Neural progenitor cell (in vitro differentiated cells): ENCODE measurements at regions not wholly inside any gene's neighbourhood (a gene's known extent, or its start where the extent isn't known, plus 50 kb on each side); places are given as distances from the start of the nearest gene placed in this dataset.

ENCODE experiments used
- DNase-seq: peaks from one replicate; pipeline ENCODE4 v3.0.0-alpha.2; 2016; ENCODE audit warnings: low spot score
- H2AFZ ChIP-seq: fragments of 200-600 bp; sonication (generic); replicated peaks from 2 replicates; pipeline ENCODE4 v1.6.1; 2016; ENCODE audit warnings: antibody characterized with exemption
- H3F3A ChIP-seq: fragments of 200-600 bp; sonication (generic); 2 replicates; pipeline ENCODE4 v1.6.1; 2016; ENCODE audit warnings: antibody characterized with exemption, low read depth
- H3K27ac ChIP-seq: fragments of 200-600 bp; sonication (generic); 2 replicates; pipeline ENCODE4 v1.5.1; 2016; ENCODE audit warnings: mild to moderate bottlenecking
- H3K27me3 ChIP-seq: fragments of 200-600 bp; sonication (generic); 2 replicates; pipeline ENCODE4 v1.6.1; 2016; ENCODE audit warnings: mild to moderate bottlenecking, moderate library complexity
- H3K36me3 ChIP-seq: fragments of 200-600 bp; sonication (generic); 2 replicates; pipeline ENCODE4 v1.5.1; 2016
- H3K4me1 ChIP-seq: fragments of 200-600 bp; sonication (generic); 2 replicates; pipeline ENCODE4 v1.6.1; 2016; ENCODE audit warnings: mixed run types
- H3K4me2 ChIP-seq: fragments of 200-600 bp; sonication (generic); 2 replicates; pipeline ENCODE4 v1.6.1; 2016
- H3K4me3 ChIP-seq: fragments of 200-600 bp; sonication (generic); 2 replicates; pipeline ENCODE4 v1.5.1; 2016
- H3K79me2 ChIP-seq: fragments of 200-600 bp; sonication (generic); 2 replicates; pipeline ENCODE4 v1.6.1; 2016; ENCODE audit warnings: low read depth
- H3K9ac ChIP-seq: fragments of 200-600 bp; sonication (generic); 2 replicates; pipeline ENCODE4 v1.6.1; 2016
- H3K9me3 ChIP-seq: fragments of 200-600 bp; sonication (generic); 2 replicates; pipeline ENCODE4 v1.5.1; 2016; ENCODE audit warnings: low read depth
- H4K20me1 ChIP-seq: fragments of 200-600 bp; sonication (generic); 2 replicates; pipeline ENCODE4 v1.6.1; 2016; ENCODE audit warnings: low read depth
- H3K27ac Mint-ChIP-seq: 3 replicates; pipeline ENCODE4 v1.8.0; 2021; ENCODE audit warnings: mixed read lengths
- H3K27me3 Mint-ChIP-seq: 2 replicates; pipeline ENCODE4 v1.8.0; 2022; ENCODE audit warnings: low read depth, mild to moderate bottlenecking, inconsistent platforms, moderate library complexity, mixed read lengths; ENCODE audit not compliant: insufficient read depth
- H3K36me3 Mint-ChIP-seq: 3 replicates; pipeline ENCODE4 v1.8.0; 2021; ENCODE audit warnings: mixed read lengths
- H3K4me1 Mint-ChIP-seq: 3 replicates; pipeline ENCODE4 v1.8.0; 2021; ENCODE audit warnings: mixed read lengths
- H3K4me3 Mint-ChIP-seq: 3 replicates; pipeline ENCODE4 v1.8.0; 2021; ENCODE audit warnings: mild to moderate bottlenecking, moderate library complexity, mixed read lengths
- H3K9me3 Mint-ChIP-seq: 3 replicates; pipeline ENCODE4 v1.8.0; 2020; ENCODE audit warnings: mixed read lengths
- CTCF ChIP-seq: fragments of 200-600 bp; sonication (generic); IDR thresholded peaks from 2 replicates; pipeline ENCODE4 v1.5.1; 2017; ENCODE audit warnings: antibody characterized with exemption, mild to moderate bottlenecking
- EZH2 ChIP-seq: fragments of 200-600 bp; sonication (generic); IDR thresholded peaks from 2 replicates; pipeline ENCODE4 v1.6.1; 2017; ENCODE audit warnings: antibody characterized with exemption, mild to moderate bottlenecking, moderate library complexity
- EZH2phosphoT487 ChIP-seq: fragments of 200-600 bp; sonication (generic); IDR thresholded peaks from 2 replicates; pipeline ENCODE4 v1.6.1; 2017; ENCODE audit warnings: antibody characterized with exemption

- no peaks in the 10 kb centered on the region for H3K27me3 Mint-ChIP-seq
- no peaks in the 10 kb centered on the region for H3K4me1 Mint-ChIP-seq
- H3K27ac ChIP-seq = no peak overlapping the region
- H3K9me3 Mint-ChIP-seq = no peaks in the 10 kb centered on the region
- peaks cover 8% of the 10 kb centered on the region for H3K36me3 Mint-ChIP-seq
- H3K4me3 Mint-ChIP-seq = no peak overlapping the region
- H3K27me3 ChIP-seq = no peaks in the 10 kb centered on the region
- H3K9me3 ChIP-seq = no peaks in the 10 kb centered on the region
- H4K20me1 ChIP-seq = no peaks in the 10 kb centered on the region
- H2AFZ ChIP-seq = no peak overlapping the region
- H3K27ac Mint-ChIP-seq = no peak overlapping the region
- peaks cover 9% of the 10 kb centered on the region for H3K4me1 ChIP-seq
- TF ChIP-seq EZH2phosphoT487 (no peak), EZH2 (no peak), CTCF (no peak)
- H3K9ac ChIP-seq = no peak overlapping the region
- H3F3A ChIP-seq = peaks cover 9% of the 10 kb centered on the region
- DNase-seq = no peak
- H3K4me2 ChIP-seq = no peak overlapping the region
- H3K79me2 ChIP-seq = no peaks in the 10 kb centered on the region
- H3K36me3 ChIP-seq = no peaks in the 10 kb centered on the region
- no peak overlapping the region for H3K4me3 ChIP-seq
Observed at GRCh38 chr9:95822583-95823431, 52.7 kb upstream of the ERCC6L2 start.

- TF ChIP-seq EZH2phosphoT487 (no peak), EZH2 (no peak), CTCF (no peak)
- no peak overlapping the region for H3K9ac ChIP-seq
- Mint-ChIP-seq H3K4me1 (no peaks in the 10 kb centered on the region), H3K27ac (no peak overlapping the region), H3K27me3 (peaks cover 2% of the 10 kb centered on the region), H3K9me3 (no peaks in the 10 kb centered on the region), H3K4me3 (no peak overlapping the region), H3K36me3 (peaks cover 9% of the 10 kb centered on the region)
- no peak overlapping the region for H2AFZ ChIP-seq
- no peak overlapping the region for H3K4me2 ChIP-seq
- H3K36me3 ChIP-seq = no peaks in the 10 kb centered on the region
- no peak overlapping the region for H3K27ac ChIP-seq
- no peak overlapping the region for H3K4me3 ChIP-seq
- H3K4me1 ChIP-seq = peaks cover 9% of the 10 kb centered on the region
- H3F3A ChIP-seq = peaks cover 9% of the 10 kb centered on the region
- no peaks in the 10 kb centered on the region for H3K9me3 ChIP-seq
- no peaks in the 10 kb centered on the region for H4K20me1 ChIP-seq
- no peak for DNase-seq
- no peaks in the 10 kb centered on the region for H3K79me2 ChIP-seq
- no peaks in the 10 kb centered on the region for H3K27me3 ChIP-seq
Observed at GRCh38 chr9:95822015-95822414, 53.5 kb upstream of the ERCC6L2 start.

- H3K4me1 ChIP-seq = peaks cover 9% of the 10 kb centered on the region
- DNase-seq = no peak
- TF ChIP-seq CTCF (no peak), EZH2 (no peak), EZH2phosphoT487 (no peak)
- no peaks in the 10 kb centered on the region for H3K9me3 ChIP-seq
- no peaks in the 10 kb centered on the region for H4K20me1 ChIP-seq
- no peaks in the 10 kb centered on the region for H3K27me3 ChIP-seq
- H2AFZ ChIP-seq = no peak overlapping the region
- H3K4me3 ChIP-seq = no peak overlapping the region
- Mint-ChIP-seq H3K27me3 (peaks cover 2% of the 10 kb centered on the region), H3K4me3 (no peak overlapping the region), H3K27ac (no peak overlapping the region), H3K4me1 (no peaks in the 10 kb centered on the region), H3K9me3 (no peaks in the 10 kb centered on the region), H3K36me3 (peaks cover 9% of the 10 kb centered on the region)
- no peak overlapping the region for H3K4me2 ChIP-seq
- no peak overlapping the region for H3K9ac ChIP-seq
- no peaks in the 10 kb centered on the region for H3K79me2 ChIP-seq
- peaks cover 9% of the 10 kb centered on the region for H3F3A ChIP-seq
- H3K36me3 ChIP-seq = no peaks in the 10 kb centered on the region
- H3K27ac ChIP-seq = no peak overlapping the region
Observed at GRCh38 chr9:95820074-95820473, 55.4 kb upstream of the ERCC6L2 start.
